HEK293 (cell line): ENCODE measurements at regions not wholly inside any gene's neighbourhood (a gene's known extent, or its start where the extent isn't known, plus 50 kb on each side); places are given as distances from the start of the nearest gene placed in this dataset.

Experiments
- CTCF ChIA-PET: fragments of 350-600 bp; formaldehyde crosslinking; extraction: SDS; loops from one replicate; lab custom pipeline; 2021; ENCODE audit warnings: antibody characterized with exemption; lab: Yijun Ruan, JAX
- POLR2A ChIA-PET: fragments of 300-600 bp; formaldehyde crosslinking; extraction: SDS; loops from one replicate; lab custom pipeline; 2020; ENCODE audit warnings: antibody characterized with exemption, inconsistent platforms; lab: Yijun Ruan, JAX
- H3K27ac ChIP-seq: fragments of 200-500 bp; sonication (Bioruptor generic); 2 replicates; pipeline ENCODE4 v1.5.1; 2014; ENCODE audit warnings: low read depth, low read length, control low read depth, inconsistent platforms; ENCODE audit errors: extremely low read depth
- H3K36me3 ChIP-seq, 2 experiments: fragments of 200-500 bp in 1 of 2; sonication (Bioruptor generic) in 1 of 2; 1 replicate in 1 of 2; 2 replicates in 1 of 2; pipeline ENCODE4 v1.5.1; 2014 to 2017; ENCODE audit warnings: inconsistent platforms in 2 of 2, low read length in 2 of 2; ENCODE audit not compliant: control insufficient read depth in 2 of 2, insufficient read depth in 1 of 2
- H3K4me1 ChIP-seq: fragments of 200-500 bp; sonication (Bioruptor generic); 2 replicates; pipeline ENCODE4 v1.5.1; 2014; ENCODE audit warnings: mild to moderate bottlenecking, low read length, inconsistent platforms; ENCODE audit not compliant: control insufficient read depth, insufficient read depth
- H3K4me3 ChIP-seq: 2 replicates; pipeline ENCODE4 v1.5.1; 2011; ENCODE audit warnings: low read depth, mild to moderate bottlenecking, control low read depth, low read length, moderate library complexity
- H3K9me3 ChIP-seq: fragments of 200-500 bp; sonication (Bioruptor generic); 2 replicates; pipeline ENCODE4 v1.5.1; 2014; ENCODE audit warnings: low read depth, low read length, inconsistent platforms; ENCODE audit not compliant: control insufficient read depth, insufficient read depth
- EGR2 ChIP-seq: fragments of 450-650 bp; formaldehyde crosslinking; IDR thresholded peaks from 2 replicates; pipeline ENCODE4 v1.5.1; 2016; ENCODE audit warnings: low read depth, missing biosample characterization, missing genetic modification characterization
- KLF7 ChIP-seq: fragments of 450-650 bp; formaldehyde crosslinking; IDR thresholded peaks from 2 replicates; pipeline ENCODE4 v1.5.1; 2016; ENCODE audit warnings: missing biosample characterization, missing genetic modification characterization, borderline replicate concordance
- RBAK ChIP-seq: fragments of 450-650 bp; formaldehyde crosslinking; IDR thresholded peaks from 2 replicates; pipeline ENCODE4 v1.5.1; 2016; ENCODE audit warnings: missing biosample characterization, missing genetic modification characterization
- REPIN1 ChIP-seq: fragments of 450-650 bp; formaldehyde crosslinking; IDR thresholded peaks from 2 replicates; pipeline ENCODE4 v1.5.1; 2017; ENCODE audit warnings: missing biosample characterization, missing genetic modification characterization, low read depth
- ZNF16 ChIP-seq: fragments of 450-650 bp; formaldehyde crosslinking; IDR thresholded peaks from 2 replicates; pipeline ENCODE4 v1.5.1; 2016; ENCODE audit warnings: low read depth, missing biosample characterization, missing genetic modification characterization
- ZNF19 ChIP-seq: fragments of 450-650 bp; formaldehyde crosslinking; IDR thresholded peaks from 2 replicates; pipeline ENCODE4; 2016; ENCODE audit warnings: missing biosample characterization, missing genetic modification characterization, low read depth
- ZNF214 ChIP-seq: fragments of 450-650 bp; formaldehyde crosslinking; IDR thresholded peaks from 2 replicates; pipeline ENCODE4 v1.5.1; 2017; ENCODE audit warnings: missing biosample characterization, mild to moderate bottlenecking, missing genetic modification characterization, borderline replicate concordance
- ZNF223 ChIP-seq: fragments of 450-650 bp; formaldehyde crosslinking; IDR thresholded peaks from 2 replicates; pipeline ENCODE4 v1.5.1; 2016; ENCODE audit warnings: missing biosample characterization, missing genetic modification characterization
- ZNF341 ChIP-seq: fragments of 450-650 bp; formaldehyde crosslinking; IDR thresholded peaks from 2 replicates; pipeline ENCODE4; 2016; ENCODE audit warnings: low read depth, missing biosample characterization, missing genetic modification characterization
- ZNF423 ChIP-seq: fragments of 450-650 bp; formaldehyde crosslinking; IDR thresholded peaks from 2 replicates; pipeline ENCODE4 v1.5.1; 2016; ENCODE audit warnings: missing biosample characterization, missing genetic modification characterization
- ZNF510 ChIP-seq: fragments of 450-650 bp; formaldehyde crosslinking; IDR thresholded peaks from 2 replicates; pipeline ENCODE4 v1.5.1; 2018; ENCODE audit warnings: mild to moderate bottlenecking, missing genetic modification characterization, missing biosample characterization; ENCODE audit not compliant: insufficient replicate concordance
- ZNF558 ChIP-seq: fragments of 450-650 bp; formaldehyde crosslinking; IDR thresholded peaks from 2 replicates; pipeline ENCODE4 v1.5.1; 2016; ENCODE audit warnings: missing biosample characterization, missing genetic modification characterization
- ZNF707 ChIP-seq: fragments of 450-650 bp; formaldehyde crosslinking; IDR thresholded peaks from 2 replicates; pipeline ENCODE4 v1.5.1; 2016; ENCODE audit warnings: missing biosample characterization, missing genetic modification characterization
- ZNF768 ChIP-seq: fragments of 450-650 bp; formaldehyde crosslinking; IDR thresholded peaks from 2 replicates; pipeline ENCODE4 v1.5.1; 2018; ENCODE audit warnings: missing biosample characterization, mild to moderate bottlenecking, missing genetic modification characterization
- ZNF785 ChIP-seq: fragments of 450-650 bp; formaldehyde crosslinking; IDR thresholded peaks from 2 replicates; pipeline ENCODE4 v1.5.1; 2016; ENCODE audit warnings: missing biosample characterization, missing genetic modification characterization
- TF ChIP-seq, protein P1 (sequence below): fragments of 450-650 bp; formaldehyde crosslinking; IDR thresholded peaks from 2 replicates; pipeline ENCODE4 v1.5.1; 2016; ENCODE audit warnings: missing biosample characterization, missing genetic modification characterization, borderline replicate concordance
- TF ChIP-seq, protein P2 (sequence below): fragments of 450-650 bp; formaldehyde crosslinking; IDR thresholded peaks from 2 replicates; pipeline ENCODE4 v1.5.1; 2016; ENCODE audit warnings: missing biosample characterization, missing genetic modification characterization

DNA sequence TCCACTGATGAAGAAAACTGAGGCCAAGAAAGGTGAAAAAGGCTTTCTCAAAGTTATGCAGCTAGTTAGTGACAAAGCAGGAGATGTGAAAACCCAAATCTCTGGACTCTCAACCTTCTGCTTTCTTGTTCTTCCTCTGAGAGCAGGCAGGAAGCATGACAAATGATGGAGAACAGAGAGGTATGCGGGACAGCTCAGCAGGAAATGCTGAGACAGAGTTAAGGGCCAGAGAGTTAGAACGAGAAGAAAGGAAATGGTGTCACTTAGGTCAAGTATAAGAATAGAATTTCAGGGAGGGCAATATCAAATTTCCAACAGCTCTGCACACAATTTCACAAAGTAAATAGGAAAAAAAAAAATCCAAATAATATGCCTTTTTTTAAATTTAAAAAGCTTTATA, 67.6 kb upstream of the ARHGAP42 start:
- CTCF ChIA-PET, result interaction anchor here (0.7 kb wide), 1 partner anchor 288 kb away, joined by 3 read pairs; no protein-coding TSS in a partner anchor
- H3K4me3 ChIP-seq, result no peak overlapping the region
- H3K4me1 ChIP-seq, result no peaks in the 10 kb centered on the region
- POLR2A ChIA-PET, result no interaction called here
- H3K36me3 ChIP-seq, result no peaks in the 10 kb centered on the region
- H3K9me3 ChIP-seq, result no peaks in the 10 kb centered on the region
- H3K27ac ChIP-seq, result no peak overlapping the region
- TF ChIP-seq ZNF214 (no peak), ZNF785 (tag by site-specific recombination) (no peak), ZNF19 (tag by site-specific recombination) (no peak), ZNF341 (tag by site-specific recombination) (no peak), KLF7 (tag by site-specific recombination) (no peak), ZNF768 (tag by site-specific recombination) (no peak), REPIN1 (no peak), EGR2 (no peak), ZNF16 (tag by site-specific recombination) (no peak), RBAK (no peak), ZNF558 (tag by site-specific recombination) (no peak)
- TF ChIP-seq, protein P1, sequence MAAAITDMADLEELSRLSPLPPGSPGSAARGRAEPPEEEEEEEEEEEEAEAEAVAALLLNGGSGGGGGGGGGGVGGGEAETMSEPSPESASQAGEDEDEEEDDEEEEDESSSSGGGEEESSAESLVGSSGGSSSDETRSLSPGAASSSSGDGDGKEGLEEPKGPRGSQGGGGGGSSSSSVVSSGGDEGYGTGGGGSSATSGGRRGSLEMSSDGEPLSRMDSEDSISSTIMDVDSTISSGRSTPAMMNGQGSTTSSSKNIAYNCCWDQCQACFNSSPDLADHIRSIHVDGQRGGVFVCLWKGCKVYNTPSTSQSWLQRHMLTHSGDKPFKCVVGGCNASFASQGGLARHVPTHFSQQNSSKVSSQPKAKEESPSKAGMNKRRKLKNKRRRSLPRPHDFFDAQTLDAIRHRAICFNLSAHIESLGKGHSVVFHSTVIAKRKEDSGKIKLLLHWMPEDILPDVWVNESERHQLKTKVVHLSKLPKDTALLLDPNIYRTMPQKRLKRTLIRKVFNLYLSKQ (tag by site-specific recombination), result no peak
- TF ChIP-seq, protein P2, sequence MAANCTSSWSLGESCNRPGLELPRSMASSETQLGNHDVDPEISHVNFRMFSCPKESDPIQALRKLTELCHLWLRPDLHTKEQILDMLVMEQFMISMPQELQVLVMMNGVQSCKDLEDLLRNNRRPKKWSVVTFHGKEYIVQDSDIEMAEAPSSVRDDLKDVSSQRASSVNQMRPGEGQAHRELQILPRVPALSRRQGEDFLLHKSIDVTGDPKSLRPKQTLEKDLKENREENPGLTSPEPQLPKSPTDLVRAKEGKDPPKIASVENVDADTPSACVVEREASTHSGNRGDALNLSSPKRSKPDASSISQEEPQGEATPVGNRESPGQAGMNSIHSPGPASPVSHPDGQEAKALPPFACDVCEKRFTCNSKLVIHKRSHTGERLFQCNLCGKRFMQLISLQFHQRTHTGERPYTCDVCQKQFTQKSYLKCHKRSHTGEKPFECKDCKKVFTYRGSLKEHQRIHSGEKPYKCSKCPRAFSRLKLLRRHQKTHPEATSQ (tag by site-specific recombination), result no peak

DNA sequence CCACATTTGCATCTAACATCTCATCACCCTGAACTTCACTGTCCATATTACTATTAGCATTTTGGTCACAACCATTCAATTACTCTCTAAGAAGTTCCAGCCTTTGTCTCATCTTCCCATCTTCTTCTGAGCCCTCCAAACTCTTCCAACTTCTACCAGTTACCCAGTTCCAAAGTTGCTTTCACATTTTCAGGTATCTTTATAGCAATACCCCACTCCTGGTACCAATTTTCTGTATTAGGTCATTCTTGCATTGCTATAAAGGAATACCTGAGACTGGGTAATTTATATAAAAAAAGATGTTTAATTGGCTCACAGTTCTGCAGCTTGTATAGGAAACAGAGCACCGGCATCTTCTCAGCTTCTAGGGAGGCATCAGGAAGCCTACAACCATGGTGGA, 64.7 kb upstream of the ARHGAP42 start:
- Histone ChIP-seq H3K4me1 (no peaks in the 10 kb centered on the region), H3K27ac (no peak overlapping the region), H3K36me3 (no peaks in the 10 kb centered on the region), H3K9me3 (no peaks in the 10 kb centered on the region), H3K4me3 (no peak overlapping the region)
- TF ChIP-seq ZNF707 (tag by site-specific recombination) (peak; percentile 81), ZNF510 (tag by site-specific recombination) (no peak)
- ChIA-PET CTCF (no interaction called here), POLR2A (no interaction called here)

DNA sequence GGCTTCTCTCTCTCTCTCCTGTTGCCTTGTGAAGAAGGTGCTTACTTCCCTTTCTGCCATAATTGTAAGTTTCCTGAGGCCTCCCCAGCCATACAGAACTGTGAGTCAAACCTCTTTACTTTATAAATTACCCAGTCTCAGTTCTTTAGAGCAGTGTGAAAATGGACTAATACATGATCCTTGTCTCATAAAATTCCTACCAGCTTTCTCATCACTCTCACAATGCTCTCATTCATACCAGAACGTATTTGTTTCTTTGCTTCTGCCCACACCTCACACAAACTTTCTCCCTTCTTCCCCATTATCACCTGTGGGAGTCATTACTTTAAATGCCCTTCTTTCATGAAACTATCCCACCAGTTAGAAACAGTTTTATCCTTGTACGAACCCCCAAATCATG, 62.7 kb upstream of the ARHGAP42 start:
- H3K9me3 ChIP-seq, result no peaks in the 10 kb centered on the region

DNA sequence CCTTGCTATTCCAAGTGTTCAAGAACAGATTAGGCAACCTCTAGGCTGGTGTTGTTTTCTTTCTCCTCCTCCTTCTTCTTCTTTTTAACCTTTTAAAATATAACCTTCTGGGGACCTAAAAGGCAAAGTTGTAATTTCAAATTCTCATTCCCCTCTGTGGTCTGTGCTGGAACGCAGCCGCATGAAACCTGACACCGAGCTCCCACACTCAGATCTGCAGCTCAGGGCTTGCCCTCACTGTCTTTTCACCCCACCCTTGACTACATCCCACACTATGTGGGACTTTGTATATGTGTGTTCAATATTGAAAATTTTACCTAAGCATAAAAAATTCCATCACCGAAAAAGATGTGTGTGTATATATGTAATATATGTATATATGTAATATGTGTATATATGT, 62.0 kb upstream of the ARHGAP42 start:
- ChIA-PET POLR2A (no interaction called here), CTCF (no interaction called here)
- Histone ChIP-seq H3K9me3 (no peaks in the 10 kb centered on the region), H3K4me3 (no peak overlapping the region), H3K4me1 (no peaks in the 10 kb centered on the region), H3K27ac (no peak overlapping the region), H3K36me3 (no peaks in the 10 kb centered on the region)
- TF ChIP-seq ZNF223 (no peak), EGR2 (0 out of 2 replicates have a peak, but pooled peaks have one; percentile 9)

More for the DNA sequence above, 62.7 kb upstream of the ARHGAP42 start:
- ChIA-PET CTCF (no interaction called here), POLR2A (no interaction called here)
- Histone ChIP-seq H3K4me3 (no peak overlapping the region), H3K4me1 (no peaks in the 10 kb centered on the region), H3K27ac (no peak overlapping the region), H3K36me3 (no peaks in the 10 kb centered on the region)
- no peak for TF ChIP-seq ZNF423 (tag by site-specific recombination)
